ENCODE measurements at regions not wholly inside any gene's neighbourhood (a gene's known extent, or its start where the extent isn't known, plus 50 kb on each side); places are given as distances from the start of the nearest gene placed in this dataset.
A peak's percentile ranks its signal among the peaks of the same experiment; 100 is the strongest.
"Not testable (repeated sequence)": the region's sequence is repeated elsewhere in the genome, so short reads cannot be mapped to it uniquely, and the experiment has no call there.

- DNase-seq = no peak
These were observed 688.5 kb upstream of the SEMA3D start for GRCh38 chr7:85875398-85875797.

- DNase-seq = no peak
These were observed 679.7 kb upstream of the SEMA3D start for GRCh38 chr7:85866540-85866939.

GRCh38 chr7:85851571-85852193, 664.8 kb upstream of the SEMA3D start:
- no peak for DNase-seq

GRCh38 chr7:85850381-85850780, 663.5 kb upstream of the SEMA3D start:
- DNase-seq = no peak

GRCh38 chr7:85840554-85840953, 653.7 kb upstream of the SEMA3D start:
- DNase-seq = no peak

GRCh38 chr7:85833066-85833465, 646.2 kb upstream of the SEMA3D start:
- no peak for DNase-seq

GRCh38 chr7:85830982-85831381, 644.1 kb upstream of the SEMA3D start:
- no peak for DNase-seq

- peak; percentile 59 for DNase-seq
These were observed 643.1 kb upstream of the SEMA3D start for GRCh38 chr7:85829817-85830432.

- no peak for DNase-seq
These were observed 642.3 kb upstream of the SEMA3D start for GRCh38 chr7:85829176-85829575.

- no peak for DNase-seq
These were observed 641.8 kb upstream of the SEMA3D start for GRCh38 chr7:85828614-85829013.

- DNase-seq = no peak
These were observed 636.7 kb upstream of the SEMA3D start for GRCh38 chr7:85823396-85824080.

- no peak for DNase-seq
These were observed 635.1 kb upstream of the SEMA3D start for GRCh38 chr7:85821926-85822325.

GRCh38 chr7:85820702-85821443, 634.0 kb upstream of the SEMA3D start:
- DNase-seq = no peak

GRCh38 chr7:85815526-85815925, 628.7 kb upstream of the SEMA3D start:
- DNase-seq = peak; percentile 6

GRCh38 chr7:85806321-85806720, 619.5 kb upstream of the SEMA3D start:
- no peak for DNase-seq

- no peak for DNase-seq
These were observed 618.8 kb upstream of the SEMA3D start for GRCh38 chr7:85805656-85806055.

- DNase-seq = no peak
These were observed 618.4 kb upstream of the SEMA3D start for GRCh38 chr7:85805249-85805648.

GRCh38 chr7:85802211-85802610, 615.4 kb upstream of the SEMA3D start:
- DNase-seq = no peak

- DNase-seq = no peak
These were observed 610.1 kb upstream of the SEMA3D start for GRCh38 chr7:85796956-85797355.

GRCh38 chr7:85791098-85791497, 604.2 kb upstream of the SEMA3D start:
- DNase-seq = not testable (repeated sequence)

GRCh38 chr7:85781606-85782005, 594.8 kb upstream of the SEMA3D start:
- no peak for DNase-seq

- no peak for DNase-seq
These were observed 590.0 kb upstream of the SEMA3D start for GRCh38 chr7:85776691-85777345.

- DNase-seq = no peak
These were observed 588.6 kb upstream of the SEMA3D start for GRCh38 chr7:85775431-85775830.

All from NCI-H1694 (cell line).